ENCODE measurements at regions not wholly inside any gene's neighbourhood (a gene's known extent, or its start where the extent isn't known, plus 50 kb on each side); places are given as distances from the start of the nearest gene placed in this dataset.

- no peaks in the 10 kb centered on the region for H3K4me1 Mint-ChIP-seq (ENCODE audit: low read depth)
- no peak overlapping the region for H3K4me3 Mint-ChIP-seq
- no peak for ATAC-seq (replicated peaks in 1 of 2)
- H3K36me3 Mint-ChIP-seq (ENCODE audit: insufficient read depth in 2 of 2) = peaks cover 3 to 5% of the 10 kb centered on the region in 2 donors
- no peaks in the 10 kb centered on the region for H3K27me3 Mint-ChIP-seq (ENCODE audit: low read depth)
- no peak overlapping the region for H3K27ac Mint-ChIP-seq
- DNase-seq = no peak
- no peaks in the 10 kb centered on the region for H3K9me3 Mint-ChIP-seq
These were observed 167.8 kb downstream of the RAB28 start for GRCh38 chr4:13316354-13316753.

- no peak for ATAC-seq (replicated peaks in 1 of 2)
- Mint-ChIP-seq H3K36me3 (ENCODE audit: insufficient read depth in 2 of 2) (peaks cover 0 to 3% of the 10 kb centered on the region in 2 donors), H3K27ac (no peak overlapping the region), H3K4me3 (no peak overlapping the region), H3K4me1 (ENCODE audit: low read depth) (no peaks in the 10 kb centered on the region), H3K9me3 (no peaks in the 10 kb centered on the region), H3K27me3 (ENCODE audit: low read depth) (no peaks in the 10 kb centered on the region)
- no peak for DNase-seq
These were observed 170.3 kb downstream of the RAB28 start for GRCh38 chr4:13313856-13314255.

GRCh38 chr4:13312264-13312663, 171.9 kb downstream of the RAB28 start:
- no peak for ATAC-seq (replicated peaks in 1 of 2)

GRCh38 chr4:13309751-13310150, 174.4 kb downstream of the RAB28 start:
- H3K27me3 Mint-ChIP-seq (ENCODE audit: low read depth) = no peaks in the 10 kb centered on the region

More at GRCh38 chr4:13312264-13312663, 171.9 kb downstream of the RAB28 start:
- Mint-ChIP-seq H3K4me1 (ENCODE audit: low read depth) (no peaks in the 10 kb centered on the region), H3K9me3 (no peaks in the 10 kb centered on the region), H3K36me3 (ENCODE audit: insufficient read depth in 2 of 2) (peaks cover 0 to 3% of the 10 kb centered on the region in 2 donors), H3K27me3 (ENCODE audit: low read depth) (no peaks in the 10 kb centered on the region), H3K27ac (no peak overlapping the region), H3K4me3 (no peak overlapping the region)
- DNase-seq = no peak

DNA sequence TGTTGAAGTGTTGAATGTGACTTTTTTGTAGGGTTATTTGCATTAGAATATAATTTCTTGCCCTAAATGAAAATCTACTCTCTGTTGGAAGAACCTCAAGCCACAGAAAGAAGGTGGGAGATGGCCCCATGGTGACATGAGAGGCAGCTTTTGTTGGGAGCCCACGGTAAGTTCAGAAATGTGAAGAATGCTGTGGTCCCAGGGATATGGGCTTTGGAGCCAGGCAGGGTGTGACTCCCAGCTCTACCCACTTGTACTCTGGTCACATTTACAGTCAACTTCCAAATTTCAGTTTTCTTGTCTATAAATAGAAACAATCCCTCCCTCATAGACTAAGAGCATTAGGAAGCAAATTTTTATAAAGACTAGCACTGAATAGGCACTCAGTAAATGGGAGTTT, 177.8 kb downstream of the RAB28 start:
- ATAC-seq (replicated peaks in 1 of 2) = no peak
- DNase-seq = no peak
- no peak overlapping the region for H3K4me3 Mint-ChIP-seq
- peaks cover 0 to 7% of the 10 kb centered on the region in 2 donors for H3K9me3 Mint-ChIP-seq
- H3K36me3 Mint-ChIP-seq (ENCODE audit: insufficient read depth in 2 of 2) = peaks cover 0 to 2% of the 10 kb centered on the region in 2 donors
- no peaks in the 10 kb centered on the region for H3K27me3 Mint-ChIP-seq (ENCODE audit: low read depth)
- H3K27ac Mint-ChIP-seq = no peak overlapping the region
- H3K4me1 Mint-ChIP-seq (ENCODE audit: low read depth) = no peaks in the 10 kb centered on the region

More at GRCh38 chr4:13309751-13310150, 174.4 kb downstream of the RAB28 start:
- Mint-ChIP-seq H3K36me3 (ENCODE audit: insufficient read depth in 2 of 2) (peaks cover 2 to 3% of the 10 kb centered on the region in 2 donors), H3K9me3 (peaks cover 0 to 5% of the 10 kb centered on the region in 2 donors), H3K4me3 (no peak overlapping the region), H3K4me1 (ENCODE audit: low read depth) (no peaks in the 10 kb centered on the region), H3K27ac (no peak overlapping the region)
- ATAC-seq (replicated peaks in 1 of 2) = no peak
- no peak for DNase-seq

GRCh38 chr4:13302876-13303275, 181.3 kb downstream of the RAB28 start:
- Mint-ChIP-seq H3K27ac (no peak overlapping the region), H3K4me1 (ENCODE audit: low read depth) (no peaks in the 10 kb centered on the region), H3K4me3 (no peak overlapping the region), H3K36me3 (ENCODE audit: insufficient read depth in 2 of 2) (peaks cover 13 to 19% of the 10 kb centered on the region in 2 donors), H3K27me3 (ENCODE audit: low read depth) (no peaks in the 10 kb centered on the region), H3K9me3 (peaks cover 12 to 24% of the 10 kb centered on the region in 2 donors)
- DNase-seq (no peak), ATAC-seq (replicated peaks in 1 of 2) (no peak)

DNA sequence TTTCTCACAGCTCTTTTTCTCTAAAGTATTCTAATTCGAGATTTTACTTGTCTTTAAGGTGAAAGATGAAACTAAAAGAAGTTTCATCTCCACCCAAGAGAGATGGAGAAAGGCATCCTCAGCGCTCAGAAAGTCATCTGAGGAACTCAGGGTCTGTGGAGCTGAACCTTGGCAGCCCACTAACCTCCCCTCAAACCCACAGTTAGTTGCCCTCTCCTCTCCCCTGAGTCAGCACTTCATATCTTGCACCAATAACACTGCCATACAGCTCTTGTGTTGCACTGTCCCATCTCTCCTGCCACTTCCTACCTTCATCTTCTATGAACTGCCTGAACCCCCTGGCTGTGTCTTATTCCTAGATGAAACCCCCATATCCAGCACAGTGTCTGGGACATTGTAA, 184.8 kb downstream of the RAB28 start:
- H3K27me3 Mint-ChIP-seq (ENCODE audit: low read depth) = no peaks in the 10 kb centered on the region
- no peak overlapping the region for H3K4me3 Mint-ChIP-seq
- peaks cover 13 to 22% of the 10 kb centered on the region in 2 donors for H3K36me3 Mint-ChIP-seq (ENCODE audit: insufficient read depth in 2 of 2)
- no peaks in the 10 kb centered on the region for H3K4me1 Mint-ChIP-seq (ENCODE audit: low read depth)
- DNase-seq (no peak), ATAC-seq (replicated peaks in 1 of 2) (no peak)
- no peak overlapping the region for H3K27ac Mint-ChIP-seq
- H3K9me3 Mint-ChIP-seq = peaks cover 15 to 23% of the 10 kb centered on the region in 2 donors

DNA sequence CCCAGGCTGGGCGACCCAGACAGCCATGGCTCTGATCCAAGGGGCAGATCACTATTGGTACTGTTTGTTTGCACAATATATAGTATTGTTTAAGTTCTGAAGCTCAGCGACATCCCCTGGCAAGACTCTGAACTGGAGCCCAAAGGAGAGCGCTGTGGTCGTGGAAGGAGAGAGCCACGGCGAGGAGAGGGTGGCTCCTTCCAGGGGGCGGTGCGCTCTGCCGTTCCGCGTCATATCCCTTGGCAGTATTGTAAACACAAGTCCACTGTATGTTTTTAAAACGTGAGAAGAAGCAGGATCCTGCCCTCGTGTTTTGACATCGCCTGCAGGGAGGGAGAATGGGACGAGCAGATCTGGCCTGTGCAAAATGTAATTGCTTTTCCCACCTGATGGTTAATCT, 185.5 kb downstream of the RAB28 start:
- Mint-ChIP-seq H3K27me3 (ENCODE audit: low read depth) (no peaks in the 10 kb centered on the region), H3K4me1 (ENCODE audit: low read depth) (no peaks in the 10 kb centered on the region), H3K9me3 (peaks cover 15 to 23% of the 10 kb centered on the region in 2 donors), H3K4me3 (no peak overlapping the region), H3K36me3 (ENCODE audit: insufficient read depth in 2 of 2) (peaks cover 13 to 22% of the 10 kb centered on the region in 2 donors), H3K27ac (no peak overlapping the region)
- no peak for ATAC-seq (replicated peaks in 1 of 2)
- DNase-seq = no peak

GRCh38 chr4:13296986-13297385, 187.2 kb downstream of the RAB28 start:
- Mint-ChIP-seq H3K9me3 (peaks cover 15 to 27% of the 10 kb centered on the region in 2 donors), H3K27ac (no peak overlapping the region), H3K36me3 (ENCODE audit: insufficient read depth in 2 of 2) (peaks cover 17 to 23% of the 10 kb centered on the region in 2 donors), H3K4me3 (no peak overlapping the region), H3K4me1 (ENCODE audit: low read depth) (no peaks in the 10 kb centered on the region), H3K27me3 (ENCODE audit: low read depth) (no peaks in the 10 kb centered on the region)
- ATAC-seq (replicated peaks in 1 of 2) = no peak
- DNase-seq = no peak

- Mint-ChIP-seq H3K4me3 (no peak overlapping the region), H3K9me3 (peaks cover 9 to 19% of the 10 kb centered on the region in 2 donors), H3K4me1 (ENCODE audit: low read depth) (no peaks in the 10 kb centered on the region), H3K36me3 (ENCODE audit: insufficient read depth in 2 of 2) (peaks cover 12 to 18% of the 10 kb centered on the region in 2 donors), H3K27ac (no peak overlapping the region), H3K27me3 (ENCODE audit: low read depth) (no peaks in the 10 kb centered on the region)
- ATAC-seq (replicated peaks in 1 of 2) (no peak), DNase-seq (no peak)
These were observed 189.1 kb downstream of the RAB28 start for GRCh38 chr4:13294961-13295605.

GRCh38 chr4:13292372-13292771, 191.8 kb downstream of the RAB28 start:
- ATAC-seq (replicated peaks in 1 of 2) (no peak), DNase-seq (no peak)
- no peaks in the 10 kb centered on the region for H3K27me3 Mint-ChIP-seq (ENCODE audit: low read depth)
- no peak overlapping the region for H3K27ac Mint-ChIP-seq
- no peaks in the 10 kb centered on the region for H3K4me1 Mint-ChIP-seq (ENCODE audit: low read depth)
- no peak overlapping the region for H3K4me3 Mint-ChIP-seq
- peaks cover 11 to 16% of the 10 kb centered on the region in 2 donors for H3K9me3 Mint-ChIP-seq
- peaks cover 8 to 12% of the 10 kb centered on the region in 2 donors for H3K36me3 Mint-ChIP-seq (ENCODE audit: insufficient read depth in 2 of 2)

- no peak for DNase-seq
- no peak overlapping the region for H3K4me3 Mint-ChIP-seq
- H3K9me3 Mint-ChIP-seq = peaks cover 12 to 21% of the 10 kb centered on the region in 2 donors
- H3K27me3 Mint-ChIP-seq (ENCODE audit: low read depth) = no peaks in the 10 kb centered on the region
- H3K4me1 Mint-ChIP-seq (ENCODE audit: low read depth) = no peaks in the 10 kb centered on the region
- no peak for ATAC-seq (replicated peaks in 1 of 2)
- H3K36me3 Mint-ChIP-seq (ENCODE audit: insufficient read depth in 2 of 2) = peaks cover 7 to 8% of the 10 kb centered on the region in 2 donors
- no peak overlapping the region for H3K27ac Mint-ChIP-seq
These were observed 194.7 kb downstream of the RAB28 start for GRCh38 chr4:13289391-13289790.

GRCh38 chr4:13285336-13285735, 198.8 kb downstream of the RAB28 start:
- DNase-seq (no peak), ATAC-seq (replicated peaks in 1 of 2) (no peak)
- Mint-ChIP-seq H3K27me3 (ENCODE audit: low read depth) (no peaks in the 10 kb centered on the region), H3K9me3 (peaks cover 14 to 15% of the 10 kb centered on the region in 2 donors), H3K36me3 (ENCODE audit: insufficient read depth in 2 of 2) (peaks cover 3% of the 10 kb centered on the region in 2 donors), H3K27ac (no peak overlapping the region), H3K4me3 (no peak overlapping the region), H3K4me1 (ENCODE audit: low read depth) (no peaks in the 10 kb centered on the region)

GRCh38 chr4:13284932-13285331, 199.2 kb downstream of the RAB28 start:
- Mint-ChIP-seq H3K9me3 (peaks cover 14 to 15% of the 10 kb centered on the region in 2 donors), H3K27ac (no peak overlapping the region), H3K36me3 (ENCODE audit: insufficient read depth in 2 of 2) (peaks cover 3% of the 10 kb centered on the region in 2 donors)

More at GRCh38 chr4:13284932-13285331, 199.2 kb downstream of the RAB28 start:
- no peak for DNase-seq
- Mint-ChIP-seq H3K27me3 (ENCODE audit: low read depth) (no peaks in the 10 kb centered on the region), H3K4me1 (ENCODE audit: low read depth) (no peaks in the 10 kb centered on the region), H3K4me3 (no peak overlapping the region)
- ATAC-seq (replicated peaks in 1 of 2) = no peak
